Activated CD4-positive, alpha-beta T cell treated with anti-CD3 and anti-CD28 coated beads for 36 hours (primary cell): ENCODE measurements at regions not wholly inside any gene's neighbourhood (a gene's known extent, or its start where the extent isn't known, plus 50 kb on each side); places are given as distances from the start of the nearest gene placed in this dataset.

ENCODE experiments used
- ATAC-seq: fragments of 200-7000 bp; cut with Tn5 transposase; one replicate; pipeline ENCODE4 v1.10.0; 2021; ENCODE audit warnings: mild to moderate bottlenecking, moderate library complexity
- CTCF ChIA-PET: fragments of 350-600 bp; sonication (Branson Sonifier 250); formaldehyde crosslinking; loops from one replicate; lab custom pipeline; 2021; ENCODE audit warnings: antibody characterized with exemption; lab: Charles Lee
- POLR2A ChIA-PET: fragments of 350-600 bp; sonication (Branson Sonifier 250); formaldehyde crosslinking; loops from one replicate; lab custom pipeline; 2021; ENCODE audit warnings: antibody characterized with exemption, inconsistent platforms; lab: Charles Lee
- DNase-seq: peaks from one replicate; pipeline ENCODE4 v3.0.0-alpha.2; 2020
- H3K27ac Mint-ChIP-seq: one replicate; pipeline ENCODE4 v1.8.0; 2021; ENCODE audit warnings: mixed read lengths
- H3K27me3 Mint-ChIP-seq: one replicate; pipeline ENCODE4 v1.8.0; 2021; ENCODE audit warnings: mixed read lengths
- H3K36me3 Mint-ChIP-seq: one replicate; pipeline ENCODE4 v1.8.0; 2021; ENCODE audit warnings: low read depth, mixed read lengths
- H3K4me1 Mint-ChIP-seq: one replicate; pipeline ENCODE4 v1.8.0; 2021; ENCODE audit warnings: mixed read lengths
- H3K4me3 Mint-ChIP-seq: one replicate; pipeline ENCODE4 v1.8.0; 2021; ENCODE audit warnings: mild to moderate bottlenecking, moderate library complexity, mixed read lengths
- H3K9me3 Mint-ChIP-seq: one replicate; pipeline ENCODE4 v1.8.0; 2021; ENCODE audit warnings: low read depth, mixed read lengths
- intact Hi-C, 2 experiments: fragments of 100-400 bp; cut with DNase I in 1 of 2; cut with micrococcal nuclease in 1 of 2; formaldehyde crosslinking; loops; one replicate each; pipeline versions ENCODE4 v1.14.2 to v1.15.1; 2022 to 2024; cut with DNase I, micrococcal nuclease

DNA sequence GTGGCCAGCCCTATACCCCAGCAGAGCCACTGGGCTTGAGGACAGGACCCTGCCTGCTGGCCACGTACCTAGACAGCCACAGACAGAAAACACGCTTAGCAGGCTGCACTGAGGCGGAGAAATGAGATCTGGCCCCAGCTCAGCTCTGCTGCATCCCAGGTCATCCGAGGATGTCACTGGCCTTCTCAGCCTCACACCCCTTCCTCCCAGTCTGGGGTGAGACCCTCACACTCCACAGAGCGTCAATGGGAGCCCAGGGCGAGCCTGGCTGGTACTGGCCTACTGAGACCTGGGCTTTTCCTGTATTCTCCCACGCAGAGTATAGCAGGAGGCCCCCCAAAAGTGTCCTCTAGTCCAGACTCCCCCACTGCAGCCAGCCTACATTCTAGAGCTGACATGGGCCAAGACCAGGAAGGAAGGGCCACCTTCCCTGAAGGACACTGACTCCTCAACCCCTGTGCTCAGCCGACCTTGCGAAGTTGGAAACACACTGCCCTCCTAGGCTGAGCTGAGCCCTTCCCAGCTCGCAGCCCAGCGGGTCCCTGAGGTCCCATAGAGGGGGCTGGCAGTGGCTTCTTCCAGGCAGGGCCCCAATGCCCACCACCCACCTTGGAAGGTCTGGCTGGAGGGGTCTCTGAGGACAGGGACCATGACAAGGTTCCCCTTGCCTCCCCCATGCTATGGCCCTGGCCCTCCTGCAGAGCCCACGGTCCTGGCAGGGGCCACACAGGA, 65.9 kb upstream of the LINC01488 start:
- peaks cover 2% of the 10 kb centered on the region for H3K9me3 Mint-ChIP-seq
- no peak overlapping the region for H3K4me3 Mint-ChIP-seq
- H3K27ac Mint-ChIP-seq: no peak overlapping the region
- DNase-seq: no peak
- ATAC-seq: no peak
- intact Hi-C loops: no loop called here
- ChIA-PET CTCF (no interaction called here), POLR2A (no interaction called here)
- H3K36me3 Mint-ChIP-seq: no peaks in the 10 kb centered on the region
- H3K27me3 Mint-ChIP-seq: peaks cover 3% of the 10 kb centered on the region
- peaks cover 15% of the 10 kb centered on the region for H3K4me1 Mint-ChIP-seq

DNA sequence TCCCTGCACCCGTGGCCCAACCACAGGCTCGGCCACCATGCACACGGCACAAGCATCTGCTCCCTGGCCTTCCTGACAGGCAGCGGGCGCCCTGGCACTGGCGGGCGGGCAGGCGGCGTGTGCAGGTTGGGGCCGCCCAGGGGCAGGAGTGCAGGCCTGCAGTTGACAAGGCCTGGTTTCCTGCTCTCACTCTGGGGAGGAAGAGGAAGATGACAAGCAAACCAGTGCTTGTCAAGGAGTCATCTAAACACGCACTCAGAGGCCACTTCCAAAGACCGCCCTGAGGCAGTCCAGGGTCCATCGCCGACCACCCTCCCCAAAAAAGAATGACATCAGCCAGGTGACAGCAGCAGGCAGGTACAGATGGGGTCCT, 65.3 kb upstream of the LINC01488 start:
- Mint-ChIP-seq H3K4me1 (peaks cover 9% of the 10 kb centered on the region), H3K9me3 (peaks cover 2% of the 10 kb centered on the region), H3K36me3 (no peaks in the 10 kb centered on the region), H3K27me3 (peaks cover 3% of the 10 kb centered on the region), H3K27ac (no peak overlapping the region), H3K4me3 (no peak overlapping the region)
- DNase-seq: no peak
- CTCF ChIA-PET: interaction anchor here (0.7 kb wide), 1 partner anchor 16 kb away, joined by 3 read pairs; no protein-coding TSS in a partner anchor
- POLR2A ChIA-PET: no interaction called here
- ATAC-seq: no peak
- intact Hi-C loops: no loop called here

DNA sequence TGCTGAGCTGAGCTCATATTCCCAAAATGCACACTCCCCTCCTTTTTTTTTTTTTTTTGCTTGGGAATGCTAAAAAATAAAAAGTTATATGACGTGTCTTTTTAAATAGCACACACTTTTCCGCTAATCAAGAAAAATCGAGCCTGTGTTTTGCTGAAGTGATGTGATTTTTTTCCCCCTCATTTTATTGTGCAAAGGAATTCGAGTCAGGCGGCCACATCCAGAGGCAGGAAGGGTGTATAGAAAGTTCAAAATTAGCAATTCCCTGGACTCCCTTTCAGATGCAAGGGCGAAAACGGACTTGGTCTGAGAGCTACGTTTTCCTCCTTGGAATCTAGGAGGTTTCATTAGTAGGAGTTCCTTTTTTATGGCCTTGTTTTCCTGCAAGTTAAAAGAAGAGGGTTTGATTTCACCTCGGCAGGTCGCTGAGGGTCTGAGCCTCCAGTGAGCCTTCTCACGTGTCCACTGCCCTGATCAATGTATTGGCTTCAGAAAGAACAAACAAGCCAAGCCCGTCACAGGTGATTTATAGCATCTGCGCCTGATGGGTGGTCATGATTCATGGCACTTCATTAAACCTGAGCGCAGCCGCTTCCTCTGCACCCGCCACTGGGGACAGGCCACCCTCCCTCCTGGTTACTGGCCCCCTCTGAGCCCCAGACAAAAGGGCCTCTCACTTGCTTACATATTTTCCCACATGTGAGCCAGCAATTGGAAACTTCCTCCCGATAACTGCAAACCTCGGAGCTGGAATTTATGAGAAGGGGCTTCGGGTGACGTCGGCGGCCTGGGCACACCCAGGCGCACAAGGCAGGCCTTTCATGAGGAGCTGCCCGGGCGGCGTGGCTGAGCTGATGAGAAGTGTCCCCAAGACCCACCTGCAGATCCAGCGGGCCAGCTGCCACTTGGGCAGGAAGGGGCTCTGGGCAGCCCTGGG, 64.4 kb upstream of the LINC01488 start:
- H3K27me3 Mint-ChIP-seq: peaks cover 2% of the 10 kb centered on the region
- ATAC-seq (no peak), DNase-seq (no peak)
- peaks cover 2% of the 10 kb centered on the region for H3K4me1 Mint-ChIP-seq
- no peak overlapping the region for H3K4me3 Mint-ChIP-seq
- H3K36me3 Mint-ChIP-seq: no peaks in the 10 kb centered on the region
- ChIA-PET CTCF (interaction anchor here (0.7 kb wide), 1 partner anchor 15 kb away, joined by 3 read pairs; no protein-coding TSS in a partner anchor), POLR2A (no interaction called here)
- peaks cover 2% of the 10 kb centered on the region for H3K9me3 Mint-ChIP-seq
- intact Hi-C loops: no loop called here
- H3K27ac Mint-ChIP-seq: no peak overlapping the region

DNA sequence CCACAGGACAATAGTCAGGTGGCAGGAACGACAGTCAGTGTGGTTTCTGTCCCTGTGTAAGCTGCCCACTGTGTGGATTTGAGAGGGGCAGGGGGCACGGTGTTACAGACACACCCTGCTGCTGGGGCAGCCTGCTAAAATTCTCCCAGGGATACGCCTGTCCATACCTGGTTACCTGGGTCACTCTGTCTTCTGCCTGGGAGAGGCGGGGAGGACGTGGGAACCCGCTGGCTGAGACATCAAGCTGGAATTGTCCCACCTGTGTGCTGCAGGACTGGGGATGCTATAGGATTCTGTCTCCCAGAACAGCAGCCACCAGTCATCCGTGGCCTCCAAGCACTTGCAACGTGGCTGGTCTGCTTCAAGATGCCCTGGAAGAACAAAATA, 63.8 kb upstream of the LINC01488 start:
- no peak for DNase-seq
- peaks cover 2% of the 10 kb centered on the region for H3K27me3 Mint-ChIP-seq

DNA sequence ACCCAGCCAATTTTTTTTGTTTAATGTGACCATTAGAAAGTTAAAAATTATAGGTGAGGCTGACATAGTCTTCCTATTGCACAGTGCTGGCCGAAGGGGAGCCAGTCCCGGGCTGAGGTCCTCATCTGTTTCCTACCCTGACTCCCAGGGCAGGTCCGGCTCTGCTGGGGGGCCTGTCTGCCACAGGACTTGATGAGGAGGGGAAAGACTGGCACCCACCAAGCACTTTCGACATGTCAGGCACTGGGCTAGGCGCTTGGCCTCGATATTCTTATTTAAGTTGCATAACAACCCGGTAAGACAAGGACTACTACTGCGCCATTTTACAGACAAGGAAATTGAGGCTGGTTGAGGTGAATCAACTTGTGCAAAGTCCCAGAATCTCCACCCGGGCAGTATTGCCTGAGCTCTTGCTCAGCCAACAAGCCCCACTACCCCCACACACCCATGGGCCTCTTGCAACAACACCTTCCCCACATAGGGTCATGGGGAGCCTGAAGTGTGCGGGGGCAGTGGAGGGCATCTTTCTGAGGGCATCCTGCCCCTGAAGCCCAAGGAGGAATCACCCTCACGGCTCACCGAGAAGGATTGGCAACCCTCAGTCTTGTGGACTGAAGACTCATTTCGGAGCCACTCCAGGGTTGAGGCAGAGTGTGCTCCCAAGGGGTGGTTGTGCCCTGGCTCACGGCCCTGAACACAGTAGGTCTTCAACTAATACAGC, 62.7 kb upstream of the LINC01488 start:
- no peak overlapping the region for H3K27ac Mint-ChIP-seq
- peaks cover 3% of the 10 kb centered on the region for H3K27me3 Mint-ChIP-seq
- no peaks in the 10 kb centered on the region for H3K4me1 Mint-ChIP-seq
- CTCF ChIA-PET: no interaction called here
- no peak for ATAC-seq
- POLR2A ChIA-PET: no interaction called here
- no peaks in the 10 kb centered on the region for H3K36me3 Mint-ChIP-seq
- peaks cover 2% of the 10 kb centered on the region for H3K9me3 Mint-ChIP-seq
- no peak overlapping the region for H3K4me3 Mint-ChIP-seq
- intact Hi-C loops: no loop called here
- no peak for DNase-seq

More for the DNA sequence above, 63.8 kb upstream of the LINC01488 start:
- H3K4me3 Mint-ChIP-seq: no peak overlapping the region
- no peaks in the 10 kb centered on the region for H3K36me3 Mint-ChIP-seq
- peaks cover 2% of the 10 kb centered on the region for H3K9me3 Mint-ChIP-seq
- no peaks in the 10 kb centered on the region for H3K4me1 Mint-ChIP-seq
- ChIA-PET POLR2A (no interaction called here), CTCF (no interaction called here)
- H3K27ac Mint-ChIP-seq: no peak overlapping the region
- no peak for ATAC-seq
- intact Hi-C loops: no loop called here

DNA sequence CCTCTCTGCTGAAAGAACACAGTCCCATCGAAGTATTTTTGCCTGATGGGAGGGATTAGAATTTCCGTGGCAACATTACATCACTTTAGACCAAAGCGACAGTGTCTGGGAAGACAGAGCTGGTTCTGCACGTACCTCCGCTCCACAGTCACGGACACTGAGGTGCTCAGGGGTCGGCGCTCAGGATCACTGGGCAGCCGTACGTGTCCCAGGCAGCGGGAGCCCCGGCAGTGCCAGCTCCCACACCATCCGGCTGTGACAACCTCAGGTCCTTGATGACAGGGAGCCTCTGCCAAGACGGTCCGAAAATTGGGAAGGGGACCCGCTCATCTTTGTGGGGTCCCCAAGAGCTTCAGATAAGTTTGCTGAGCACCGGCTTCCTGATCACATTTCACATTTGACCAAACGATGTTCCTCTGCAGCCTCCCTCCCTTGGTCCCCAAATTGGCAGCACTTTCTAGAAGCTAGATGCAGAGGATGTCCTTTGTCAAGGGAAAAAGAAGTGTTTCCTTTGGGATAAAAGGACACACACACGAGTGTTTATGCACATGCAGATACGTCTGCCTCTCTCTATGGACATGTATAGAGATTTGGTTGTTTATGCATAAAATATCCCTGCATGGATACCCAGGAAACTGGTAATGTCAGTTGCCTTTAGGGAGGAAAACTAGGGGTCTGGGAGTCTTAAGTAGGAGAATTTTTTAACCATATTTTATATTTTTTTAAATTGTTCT, 61.6 kb upstream of the LINC01488 start:
- DNase-seq (no peak), ATAC-seq (no peak)
- ChIA-PET CTCF (no interaction called here), POLR2A (no interaction called here)
- H3K4me3 Mint-ChIP-seq: no peak overlapping the region
- intact Hi-C loops: no loop called here
- H3K9me3 Mint-ChIP-seq: peaks cover 7% of the 10 kb centered on the region
- H3K4me1 Mint-ChIP-seq: no peaks in the 10 kb centered on the region
- peaks cover 6% of the 10 kb centered on the region for H3K27me3 Mint-ChIP-seq
- H3K36me3 Mint-ChIP-seq: peaks cover 3% of the 10 kb centered on the region
- H3K27ac Mint-ChIP-seq: no peak overlapping the region

DNA sequence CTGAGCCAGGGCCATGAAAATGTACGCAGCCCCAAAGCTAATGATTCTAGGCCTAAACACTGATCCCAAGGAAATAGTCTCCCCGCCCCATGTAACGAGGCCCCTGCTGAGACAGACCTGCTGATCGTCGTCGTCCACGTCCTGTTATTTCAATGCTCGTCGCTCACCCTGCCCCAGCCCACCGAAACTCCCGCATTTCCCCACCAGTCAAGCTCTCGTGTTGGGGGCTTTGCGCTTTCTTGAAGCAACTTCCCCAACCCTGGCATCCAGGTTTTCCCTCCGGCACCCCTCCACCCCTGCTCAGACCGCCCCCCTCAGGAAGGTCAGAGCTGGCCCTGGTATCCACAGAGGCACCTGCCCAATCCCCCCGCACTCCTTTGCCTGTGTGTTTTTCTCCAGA, 58.8 kb upstream of the LINC01488 start:
- H3K9me3 Mint-ChIP-seq: peaks cover 8% of the 10 kb centered on the region
- DNase-seq: no peak
- H3K4me3 Mint-ChIP-seq: no peak overlapping the region
- peaks cover 13% of the 10 kb centered on the region for H3K4me1 Mint-ChIP-seq
- peaks cover 4% of the 10 kb centered on the region for H3K36me3 Mint-ChIP-seq
- ChIA-PET POLR2A (no interaction called here), CTCF (interaction anchor here (0.7 kb wide), 2 partner anchors 179 to 1384 kb away, joined by 3 to 4 read pairs; partner anchors contain the start of gene TCIRG1)
- H3K27ac Mint-ChIP-seq: no peak overlapping the region
- intact Hi-C loops: no loop called here
- peaks cover 7% of the 10 kb centered on the region for H3K27me3 Mint-ChIP-seq
- no peak for ATAC-seq

DNA sequence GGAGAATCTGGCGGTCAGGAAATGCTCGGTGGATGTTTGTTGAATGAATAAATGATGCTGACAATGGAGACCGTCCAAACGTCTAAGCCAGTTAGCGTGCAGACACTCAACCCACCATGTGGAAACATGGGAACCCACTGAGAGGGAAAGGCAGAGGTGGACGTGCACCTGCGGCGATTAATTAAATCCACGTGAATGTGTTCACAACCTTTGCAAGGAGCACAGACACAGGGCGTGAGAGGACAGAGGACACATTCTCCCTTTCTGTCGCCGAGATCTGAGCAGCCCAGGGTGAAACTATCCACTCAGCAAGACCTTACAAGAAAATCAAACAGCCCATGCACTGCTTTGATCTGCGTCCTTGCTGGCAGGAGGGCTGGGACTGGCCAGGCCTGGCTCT, 58.3 kb upstream of the LINC01488 start:
- intact Hi-C loops: no loop called here
- ATAC-seq (no peak), DNase-seq (no peak)
- CTCF ChIA-PET: interaction anchor here (0.7 kb wide), 1 partner anchor 1384 kb away, joined by 3 read pairs; the partner anchor contains the start of gene TCIRG1
- H3K4me3 Mint-ChIP-seq: no peak overlapping the region
- peaks cover 4% of the 10 kb centered on the region for H3K36me3 Mint-ChIP-seq
- H3K9me3 Mint-ChIP-seq: peaks cover 8% of the 10 kb centered on the region
- peaks cover 7% of the 10 kb centered on the region for H3K27me3 Mint-ChIP-seq
- H3K4me1 Mint-ChIP-seq: peaks cover 13% of the 10 kb centered on the region
- H3K27ac Mint-ChIP-seq: no peak overlapping the region
- POLR2A ChIA-PET: no interaction called here

DNA sequence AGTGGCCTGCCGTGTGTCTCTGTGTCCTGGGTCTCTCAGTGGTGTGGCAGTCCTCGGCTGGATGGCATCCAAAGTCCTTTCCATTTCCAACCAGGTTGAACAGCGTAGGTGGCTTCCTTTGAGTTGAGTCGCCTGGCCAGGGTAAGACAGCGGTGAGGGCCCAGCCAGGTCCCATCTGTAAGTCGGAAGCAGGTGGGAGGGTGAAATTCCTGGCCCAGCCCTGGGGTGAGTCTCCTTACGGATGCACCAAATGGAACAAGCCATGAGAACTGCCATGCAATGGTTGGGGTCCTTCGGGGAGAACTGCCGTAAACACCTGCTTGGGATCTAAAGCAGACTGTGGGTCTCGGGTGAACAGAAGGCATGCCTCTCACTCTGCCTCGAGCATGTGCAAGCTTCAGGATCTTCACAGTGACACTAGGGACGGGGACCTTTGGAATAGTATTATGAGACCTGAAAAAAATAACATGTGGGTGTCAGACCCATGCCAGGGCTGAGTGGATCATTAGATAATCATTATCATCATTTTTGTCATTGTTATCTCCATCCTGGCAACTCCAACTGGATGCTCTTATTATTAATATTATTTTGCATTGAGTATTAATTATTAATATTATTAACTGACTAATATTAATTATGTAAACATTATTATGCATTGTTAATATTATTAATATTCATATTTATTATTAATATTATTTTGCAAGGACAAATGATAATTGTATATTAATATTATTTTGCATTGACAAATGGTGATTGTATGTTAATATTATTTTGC, 57.7 kb upstream of the LINC01488 start:
- Mint-ChIP-seq H3K4me3 (no peak overlapping the region), H3K4me1 (peaks cover 13% of the 10 kb centered on the region), H3K36me3 (peaks cover 4% of the 10 kb centered on the region), H3K9me3 (peaks cover 8% of the 10 kb centered on the region), H3K27ac (no peak overlapping the region), H3K27me3 (peaks cover 7% of the 10 kb centered on the region)
- ChIA-PET CTCF (interaction anchor here (0.5 to 0.7 kb wide), 2 partner anchors 234 to 1385 kb away, joined by 3 to 4 read pairs; partner anchors contain the start of gene TCIRG1), POLR2A (no interaction called here)
- no peak for ATAC-seq
- DNase-seq: no peak
- intact Hi-C loops: no loop called here

DNA sequence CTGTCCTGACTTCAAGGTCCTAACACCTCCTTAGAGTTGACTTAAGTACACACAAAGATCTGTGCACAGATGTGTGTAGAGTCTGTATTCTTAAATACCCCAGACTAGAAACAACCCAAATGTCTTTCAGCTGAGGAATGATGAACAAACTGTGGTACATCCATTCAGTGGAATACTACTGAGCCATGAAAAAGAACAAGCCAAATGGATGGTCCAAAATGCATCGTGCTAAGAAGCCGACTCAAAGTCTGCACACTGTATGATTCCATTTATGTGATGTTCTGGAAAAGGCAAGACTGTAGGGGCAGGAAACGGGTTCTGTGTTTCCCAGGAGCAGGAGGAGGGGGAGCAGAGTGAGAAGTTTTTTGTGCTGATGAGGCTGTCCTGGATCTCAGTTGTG, 56.7 kb upstream of the LINC01488 start:
- POLR2A ChIA-PET: no interaction called here
- H3K4me3 Mint-ChIP-seq: no peak overlapping the region
- peaks cover 4% of the 10 kb centered on the region for H3K36me3 Mint-ChIP-seq
- peaks cover 8% of the 10 kb centered on the region for H3K9me3 Mint-ChIP-seq
- no peak for ATAC-seq
- H3K4me1 Mint-ChIP-seq: peaks cover 13% of the 10 kb centered on the region
- intact Hi-C loops: loop anchor here (5.0 kb wide), 3 partner anchors 122 to 322 kb away; no protein-coding TSS in a partner anchor
- CTCF ChIA-PET: no interaction called here
- peaks cover 7% of the 10 kb centered on the region for H3K27me3 Mint-ChIP-seq
- no peak overlapping the region for H3K27ac Mint-ChIP-seq
- DNase-seq: no peak
